Ammon's horn (tissue), 1 donor: ENCODE measurements at regions not wholly inside any gene's neighbourhood (a gene's known extent, or its start where the extent isn't known, plus 50 kb on each side); places are given as distances from the start of the nearest gene placed in this dataset.

Source experiments
- DNase-seq: peaks from one replicate; pipeline ENCODE4 v3.0.0-alpha.2; 2016; ENCODE audit warnings: low spot score

- peak; percentile 91 for DNase-seq
Measured at GRCh38 chr9:117487555-117488175, 72.8 kb upstream of the ASTN2 start.

DNA sequence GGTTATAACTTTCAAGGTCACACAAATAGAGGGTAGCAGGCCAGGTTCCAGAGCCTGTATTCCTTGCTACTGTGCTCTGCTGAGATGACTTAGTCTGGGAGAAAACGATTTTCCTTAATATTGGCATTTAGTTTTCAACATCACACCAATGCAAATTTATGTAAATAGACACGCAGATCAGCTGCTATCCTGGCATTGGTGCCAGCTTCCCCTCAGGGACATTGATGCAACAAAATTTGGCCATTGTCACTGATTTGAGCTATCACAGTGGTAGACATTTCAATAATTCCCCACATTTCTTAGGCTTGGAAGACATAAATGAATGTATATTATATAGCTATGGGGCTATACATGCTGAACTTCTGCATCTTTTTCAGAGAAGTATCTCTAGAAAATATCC is 71.6 kb upstream of the ASTN2 start:
- DNase-seq = no peak

GRCh38 chr9:117485176-117485575 is 70.3 kb upstream of the ASTN2 start:
- DNase-seq = no peak

GRCh38 chr9:117480729-117481128 is 65.9 kb upstream of the ASTN2 start:
- DNase-seq = no peak

DNA sequence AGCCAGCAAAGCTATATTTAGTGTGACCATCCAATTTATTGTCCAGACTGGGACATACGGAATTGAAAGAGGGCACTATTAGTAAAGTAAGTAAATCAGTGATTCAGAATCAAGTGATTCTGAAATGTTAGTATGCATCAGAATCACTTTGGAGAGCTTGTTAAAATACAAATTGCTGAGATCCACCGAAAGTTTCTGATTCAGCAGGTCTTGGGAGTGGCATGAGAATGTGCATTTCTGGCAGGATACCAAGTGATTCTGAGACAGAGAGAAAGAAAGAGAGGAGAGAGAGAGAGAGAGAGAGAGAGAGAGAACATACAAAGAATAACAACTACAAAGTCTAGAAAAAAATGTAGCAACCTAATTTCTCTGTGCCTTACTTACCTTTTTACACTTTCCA is 65.4 kb upstream of the ASTN2 start:
- DNase-seq = no peak

DNA sequence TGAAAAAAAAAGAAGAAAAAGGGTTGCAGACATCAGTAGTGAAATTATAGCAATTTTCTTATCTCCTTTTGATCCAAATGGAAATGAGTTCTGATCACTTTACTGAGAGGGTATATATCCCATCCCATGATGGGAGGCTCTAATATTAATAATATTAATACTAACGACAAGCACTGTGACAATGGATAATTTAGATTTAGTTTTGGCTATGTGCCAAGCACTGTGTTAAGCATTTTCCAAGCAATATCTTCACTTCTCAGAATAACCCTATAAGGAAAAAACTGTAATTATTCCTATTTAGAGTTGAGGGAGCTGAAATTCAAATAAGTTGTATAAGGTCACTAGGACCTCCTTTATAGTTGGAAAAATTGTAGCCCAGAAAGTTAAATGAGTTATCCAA is 58.4 kb upstream of the ASTN2 start:
- no peak for DNase-seq

- no peak for DNase-seq
Measured at GRCh38 chr9:117470902-117471301, 56.0 kb upstream of the ASTN2 start.

- no peak for DNase-seq
Measured at GRCh38 chr9:117470455-117470854, 55.6 kb upstream of the ASTN2 start.

DNA sequence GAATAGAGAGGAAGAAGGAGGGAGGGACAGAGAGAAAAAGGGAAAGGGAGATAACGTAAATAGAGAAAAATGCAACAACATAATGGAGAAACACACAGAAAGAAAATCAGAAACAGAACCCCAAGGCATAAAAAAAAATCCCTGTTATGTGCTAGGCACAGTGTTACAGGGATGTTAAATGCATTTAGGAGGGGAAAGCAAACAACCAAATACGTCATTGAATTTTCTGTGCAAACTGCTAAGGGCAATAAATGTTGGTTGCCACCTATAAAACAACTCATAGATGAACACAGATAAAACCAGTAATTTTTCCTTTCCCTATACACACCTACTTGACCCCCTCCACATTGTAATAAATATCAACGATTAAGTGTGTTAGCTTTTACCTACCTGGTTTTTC is 51.3 kb upstream of the ASTN2 start:
- DNase-seq = no peak

GRCh38 chr9:117465706-117466105 is 50.8 kb upstream of the ASTN2 start:
- DNase-seq = no peak

GRCh38 chr9:117464941-117465616 is 50.2 kb upstream of the ASTN2 start:
- DNase-seq = peak; percentile 96
